Mesenchymal stem cell (in vitro differentiated cells and primary cell): ENCODE measurements at regions not wholly inside any gene's neighbourhood (a gene's known extent, or its start where the extent isn't known, plus 50 kb on each side); places are given as distances from the start of the nearest gene placed in this dataset.
"Not testable (repeated sequence)": the region's sequence is repeated elsewhere in the genome, so short reads cannot be mapped to it uniquely, and the experiment has no call there.

ENCODE experiments used
- DNase-seq: peaks from one replicate; pipeline ENCODE4 v3.0.0-alpha.2; 2013
- H2AFZ ChIP-seq: one replicate; pipeline ENCODE4 v1.6.1; 2013; ENCODE audit warnings: low read depth, mild to moderate bottlenecking, control low read depth, inconsistent platforms, low read length, moderate library complexity
- H2AK5ac ChIP-seq: 2 replicates; pipeline ENCODE4 v1.6.1; 2013; ENCODE audit warnings: low read length, moderate library complexity, mild to moderate bottlenecking, inconsistent platforms; ENCODE audit not compliant: severe bottlenecking
- H2BK120ac ChIP-seq: one replicate; pipeline ENCODE4 v1.6.1; 2013; ENCODE audit warnings: low read depth, mild to moderate bottlenecking, inconsistent platforms, low read length, moderate library complexity
- H2BK12ac ChIP-seq, 2 experiments: one replicate each; pipeline ENCODE4 v1.6.1; 2013; ENCODE audit warnings: inconsistent platforms in 2 of 2, low read length in 2 of 2, mild to moderate bottlenecking in 2 of 2, moderate library complexity in 2 of 2, control low read depth in 1 of 2
- H2BK15ac ChIP-seq: one replicate; pipeline ENCODE4 v1.6.1; 2013; ENCODE audit warnings: mild to moderate bottlenecking, low read depth, inconsistent platforms; ENCODE audit not compliant: poor library complexity, severe bottlenecking
- H2BK5ac ChIP-seq: 2 replicates; pipeline ENCODE4 v1.6.1; 2013; ENCODE audit warnings: low read depth, mild to moderate bottlenecking, low read length, control low read depth, inconsistent platforms; ENCODE audit not compliant: poor library complexity, severe bottlenecking
- H3K14ac ChIP-seq, 2 experiments: one replicate each; pipeline ENCODE4 v1.6.1; 2013; ENCODE audit warnings: inconsistent platforms in 2 of 2, low read length in 2 of 2, control low read depth in 1 of 2, mild to moderate bottlenecking in 1 of 2, moderate library complexity in 1 of 2
- H3K18ac ChIP-seq, 2 experiments: one replicate each; pipeline ENCODE4 v1.6.1; 2013; ENCODE audit warnings: inconsistent platforms in 2 of 2, low read length in 2 of 2, control low read depth in 1 of 2, low read depth in 1 of 2, mild to moderate bottlenecking in 1 of 2
- H3K23ac ChIP-seq, 2 experiments: one replicate each; pipeline ENCODE4 v1.6.1; 2013; ENCODE audit warnings: inconsistent platforms in 2 of 2, low read length in 2 of 2, mild to moderate bottlenecking in 2 of 2, moderate library complexity in 2 of 2, control low read depth in 1 of 2
- H3K27ac ChIP-seq: 2 replicates; pipeline ENCODE4 v1.5.1; 2013; ENCODE audit warnings: mild to moderate bottlenecking, moderate library complexity, low read length, control low read depth, inconsistent platforms; ENCODE audit not compliant: poor library complexity, severe bottlenecking
- H3K27me3 ChIP-seq, 2 experiments: 2 replicates each; pipeline versions ENCODE4 v1.6.1 to v1.7.0; 2013; ENCODE audit warnings: low read length in 2 of 2, mild to moderate bottlenecking in 2 of 2, moderate library complexity in 2 of 2, control low read depth in 1 of 2, inconsistent platforms in 1 of 2; ENCODE audit not compliant: control insufficient read depth in 1 of 2, insufficient read depth in 1 of 2
- H3K36me3 ChIP-seq, 2 experiments: 2 replicates each; pipeline versions ENCODE4 v1.6.1 to v1.7.0; 2013; ENCODE audit warnings: low read length in 2 of 2, control low read depth in 1 of 2, inconsistent platforms in 1 of 2, low read depth in 1 of 2, mild to moderate bottlenecking in 1 of 2; ENCODE audit not compliant: insufficient read depth in 2 of 2, control insufficient read depth in 1 of 2
- H3K4ac ChIP-seq, 2 experiments: one replicate each; pipeline ENCODE4 v1.6.1; 2013; ENCODE audit warnings: inconsistent platforms in 2 of 2, low read length in 2 of 2, mild to moderate bottlenecking in 2 of 2, moderate library complexity in 2 of 2, control low read depth in 1 of 2, low read depth in 1 of 2
- H3K4me1 ChIP-seq: 2 replicates; pipeline ENCODE4 v1.6.1; 2013; ENCODE audit warnings: low read depth, low read length, control low read depth; ENCODE audit not compliant: control insufficient read depth, insufficient read depth
- H3K4me2 ChIP-seq: 2 replicates; pipeline ENCODE4 v1.6.1; 2013; ENCODE audit warnings: low read length, mild to moderate bottlenecking, inconsistent platforms; ENCODE audit not compliant: poor library complexity, severe bottlenecking
- H3K4me3 ChIP-seq, 2 experiments: 2 replicates each; pipeline versions ENCODE4 v1.5.1 to v1.7.0; 2013; ENCODE audit warnings: low read length in 2 of 2, mild to moderate bottlenecking in 2 of 2, control low read depth in 1 of 2, low read depth in 1 of 2; ENCODE audit not compliant: insufficient read depth in 1 of 2
- H3K79me1 ChIP-seq: replicated peaks from 2 replicates; pipeline ENCODE4 v1.6.1; 2013; ENCODE audit warnings: mild to moderate bottlenecking, control low read depth, low read length, inconsistent platforms; ENCODE audit not compliant: poor library complexity, severe bottlenecking
- H3K9ac ChIP-seq: 2 replicates; pipeline ENCODE4 v1.7.0; 2013; ENCODE audit warnings: mild to moderate bottlenecking, low read length, moderate library complexity
- H3K9me3 ChIP-seq: 2 replicates; pipeline ENCODE4 v1.7.0; 2013; ENCODE audit warnings: mild to moderate bottlenecking, low read length; ENCODE audit not compliant: control insufficient read depth
- H4K8ac ChIP-seq: one replicate; pipeline ENCODE4 v1.6.1; 2013; ENCODE audit warnings: inconsistent platforms, mild to moderate bottlenecking, low read length, moderate library complexity
- H4K91ac ChIP-seq: one replicate; pipeline ENCODE4 v1.6.1; 2013; ENCODE audit warnings: mild to moderate bottlenecking, low read length, inconsistent platforms
- WGBS: methylation state at CpG from one replicate; pipeline ENCODE4 v1.1.7; 2013; ENCODE audit warnings: mixed read lengths; 5-methylcytosine and 5-hydroxymethylcytosine counted together

DNA sequence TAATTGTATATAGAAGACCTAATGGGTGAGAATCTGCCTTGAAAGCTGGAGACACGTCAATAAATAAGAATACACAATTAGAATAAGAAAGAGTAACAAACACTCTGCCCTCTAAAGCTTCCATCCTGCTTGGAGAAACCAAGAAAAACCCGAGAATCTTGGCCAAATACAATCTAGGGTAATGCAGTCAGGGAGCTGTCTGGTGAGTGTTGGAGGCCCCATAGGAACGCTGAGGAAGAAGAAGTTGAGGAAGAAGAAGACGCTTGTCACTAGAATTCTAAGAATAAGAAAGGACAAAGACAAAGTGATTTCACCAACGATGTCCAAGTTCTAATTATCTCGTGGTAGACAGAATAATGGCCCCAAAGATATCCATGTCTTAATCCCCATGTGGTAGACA is 4485.9 kb upstream of the OR11H1 start:
- no peak overlapping the region for H3K18ac ChIP-seq
- no peak overlapping the region for H2BK120ac ChIP-seq
- H3K9ac ChIP-seq, result no peak overlapping the region
- no peak overlapping the region for H4K8ac ChIP-seq
- no peak overlapping the region for H3K4me3 ChIP-seq
- H3K23ac ChIP-seq, result no peak overlapping the region
- no peak for DNase-seq
- H2BK15ac ChIP-seq, result no peak overlapping the region
- no peak overlapping the region for H2BK5ac ChIP-seq
- 61% methylated on average over 5 of the region's 6 CpGs for WGBS
- no peak overlapping the region for H3K4me2 ChIP-seq
- H3K79me1 ChIP-seq, result no peaks in the 10 kb centered on the region
- H3K4ac ChIP-seq, result no peak overlapping the region
- no peak overlapping the region for H2BK12ac ChIP-seq
- H3K27me3 ChIP-seq, result no peaks in the 10 kb centered on the region
- no peak overlapping the region for H3K14ac ChIP-seq
- H3K36me3 ChIP-seq, result no peaks in the 10 kb centered on the region
- peaks cover 24% of the 10 kb centered on the region for H3K9me3 ChIP-seq
- H3K4me1 ChIP-seq, result no peaks in the 10 kb centered on the region
- no peak overlapping the region for H2AK5ac ChIP-seq
- H2AFZ ChIP-seq, result no peak overlapping the region
- H3K27ac ChIP-seq, result no peak overlapping the region
- no peak overlapping the region for H4K91ac ChIP-seq

DNA sequence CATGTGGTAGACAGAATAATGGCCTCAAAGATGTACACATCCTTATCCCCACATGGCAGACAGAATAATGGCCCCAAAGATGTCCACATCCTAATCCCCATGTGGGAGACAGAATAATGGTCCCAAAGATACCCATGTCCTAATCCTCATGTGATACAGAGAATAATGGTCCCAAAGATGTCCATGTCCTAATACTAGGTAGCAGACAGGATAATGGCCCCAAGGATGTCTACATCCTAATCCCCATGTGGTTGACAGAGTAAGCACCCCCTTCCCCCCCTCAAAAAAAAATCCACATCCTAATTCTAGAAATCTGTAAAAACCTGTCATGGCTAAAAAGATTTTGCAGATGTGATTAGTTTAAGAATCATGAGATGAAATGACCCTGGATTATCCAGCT is 4484.7 kb upstream of the OR11H1 start:
- not testable (repeated sequence) for H3K4me3 ChIP-seq, H3K4me1 ChIP-seq, H2BK15ac ChIP-seq, H2AK5ac ChIP-seq, H3K4me2 ChIP-seq, H3K27me3 ChIP-seq, H3K23ac ChIP-seq, H2BK120ac ChIP-seq, DNase-seq, H3K18ac ChIP-seq, H3K9ac ChIP-seq, H4K91ac ChIP-seq, H3K79me1 ChIP-seq, H3K36me3 ChIP-seq, H4K8ac ChIP-seq, H3K14ac ChIP-seq, H2BK5ac ChIP-seq, H3K27ac ChIP-seq, H2BK12ac ChIP-seq, H3K4ac ChIP-seq, H2AFZ ChIP-seq
- H3K9me3 ChIP-seq, result peaks cover 18% of the 10 kb centered on the region

DNA sequence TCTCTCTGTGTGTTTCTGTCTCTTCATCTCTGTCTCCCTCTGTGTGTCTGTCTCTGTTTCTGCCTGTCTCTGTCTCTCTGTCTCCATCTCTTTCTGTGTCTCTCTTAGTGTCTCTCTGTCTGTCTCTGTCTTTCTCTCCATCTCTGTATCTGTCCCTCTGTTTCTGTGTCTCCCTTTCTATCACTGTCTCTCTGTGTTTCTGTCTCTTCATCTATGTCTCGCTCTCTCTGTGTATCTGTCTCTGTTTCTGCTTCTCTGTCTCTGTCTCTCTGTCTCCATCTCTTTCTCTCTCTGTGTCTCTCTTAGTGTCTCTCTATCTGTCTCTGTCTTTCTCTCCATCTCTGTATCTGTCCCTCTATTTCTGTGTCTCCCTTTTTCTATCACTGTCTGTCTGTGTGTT is 4479.1 kb upstream of the OR11H1 start:
- not testable (repeated sequence) for H2BK12ac ChIP-seq, H2AFZ ChIP-seq, H2AK5ac ChIP-seq, H2BK15ac ChIP-seq, H3K18ac ChIP-seq, H3K9ac ChIP-seq, H3K79me1 ChIP-seq, H3K4ac ChIP-seq, H3K4me2 ChIP-seq, H3K27me3 ChIP-seq, H3K36me3 ChIP-seq, H3K14ac ChIP-seq, H3K27ac ChIP-seq, DNase-seq, H4K8ac ChIP-seq, H3K23ac ChIP-seq, H3K4me1 ChIP-seq, H3K4me3 ChIP-seq, H2BK5ac ChIP-seq, H2BK120ac ChIP-seq, H4K91ac ChIP-seq
- peaks cover 18% of the 10 kb centered on the region for H3K9me3 ChIP-seq
- WGBS, result 77% methylated on average over 1 of the region's 1 CpG

DNA sequence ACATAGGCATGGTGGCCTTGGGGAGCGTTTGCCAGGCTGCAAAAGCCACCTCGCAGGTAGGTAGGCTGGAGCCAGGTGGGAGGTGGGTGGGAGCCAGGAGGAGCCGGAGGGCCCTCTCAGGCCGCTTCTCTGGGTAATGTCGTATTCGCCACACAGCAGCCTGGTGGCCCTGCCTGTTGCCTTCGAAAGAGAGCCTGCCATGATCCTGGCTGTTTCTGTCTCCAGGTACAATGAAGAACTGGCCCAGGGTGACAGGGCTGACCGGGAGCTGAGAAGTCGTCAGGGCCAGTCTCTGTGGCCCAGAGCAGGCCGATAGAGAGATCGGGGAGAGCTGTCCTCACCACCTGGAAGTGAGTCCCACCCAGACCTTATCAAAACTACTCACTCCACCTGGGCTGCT is 4477.8 kb upstream of the OR11H1 start:
- H3K4me3 ChIP-seq, H3K4me1 ChIP-seq, H3K79me1 ChIP-seq, H2BK12ac ChIP-seq, H3K4me2 ChIP-seq, H3K36me3 ChIP-seq, H3K18ac ChIP-seq, H3K27me3 ChIP-seq, H3K14ac ChIP-seq, H3K9ac ChIP-seq, H2AFZ ChIP-seq, H2AK5ac ChIP-seq, H3K27ac ChIP-seq, H2BK120ac ChIP-seq, DNase-seq, H4K91ac ChIP-seq, H3K23ac ChIP-seq, H2BK15ac ChIP-seq, H4K8ac ChIP-seq, H3K4ac ChIP-seq, H2BK5ac ChIP-seq: not testable (repeated sequence)
- 54% methylated on average over 5 of the region's 11 CpGs for WGBS
- peaks cover 15% of the 10 kb centered on the region for H3K9me3 ChIP-seq
